ENCODE measurements at regions not wholly inside any gene's neighbourhood (a gene's known extent, or its start where the extent isn't known, plus 50 kb on each side); places are given as distances from the start of the nearest gene placed in this dataset.

DNA sequence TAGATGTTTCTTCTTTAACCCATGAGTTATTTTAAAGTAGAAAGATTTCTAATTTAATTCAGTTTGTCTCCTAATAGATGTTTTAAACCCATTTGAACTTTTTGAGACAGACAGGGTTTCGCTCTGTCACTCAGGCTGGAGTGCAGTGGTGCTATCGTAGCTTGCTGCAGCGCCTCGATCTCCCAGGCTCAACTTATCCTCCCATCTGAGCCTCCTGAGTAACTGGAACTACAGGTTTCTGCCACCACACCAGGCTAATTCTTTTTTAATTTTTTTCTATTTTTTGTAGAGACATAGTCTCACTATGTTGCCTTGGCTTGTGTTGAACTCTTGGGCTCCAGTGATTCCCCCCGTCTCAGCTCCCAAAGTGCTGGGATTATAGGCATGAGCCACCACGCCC is 53.0 kb upstream of the RAB18 start:
- TF ChIP-seq, protein P1, sequence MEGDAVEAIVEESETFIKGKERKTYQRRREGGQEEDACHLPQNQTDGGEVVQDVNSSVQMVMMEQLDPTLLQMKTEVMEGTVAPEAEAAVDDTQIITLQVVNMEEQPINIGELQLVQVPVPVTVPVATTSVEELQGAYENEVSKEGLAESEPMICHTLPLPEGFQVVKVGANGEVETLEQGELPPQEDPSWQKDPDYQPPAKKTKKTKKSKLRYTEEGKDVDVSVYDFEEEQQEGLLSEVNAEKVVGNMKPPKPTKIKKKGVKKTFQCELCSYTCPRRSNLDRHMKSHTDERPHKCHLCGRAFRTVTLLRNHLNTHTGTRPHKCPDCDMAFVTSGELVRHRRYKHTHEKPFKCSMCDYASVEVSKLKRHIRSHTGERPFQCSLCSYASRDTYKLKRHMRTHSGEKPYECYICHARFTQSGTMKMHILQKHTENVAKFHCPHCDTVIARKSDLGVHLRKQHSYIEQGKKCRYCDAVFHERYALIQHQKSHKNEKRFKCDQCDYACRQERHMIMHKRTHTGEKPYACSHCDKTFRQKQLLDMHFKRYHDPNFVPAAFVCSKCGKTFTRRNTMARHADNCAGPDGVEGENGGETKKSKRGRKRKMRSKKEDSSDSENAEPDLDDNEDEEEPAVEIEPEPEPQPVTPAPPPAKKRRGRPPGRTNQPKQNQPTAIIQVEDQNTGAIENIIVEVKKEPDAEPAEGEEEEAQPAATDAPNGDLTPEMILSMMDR (conservative IDR thresholded peaks at IDR 0.05) = no peak
- H3K27ac ChIP-seq = peak overlapping the region; percentile 47

DNA sequence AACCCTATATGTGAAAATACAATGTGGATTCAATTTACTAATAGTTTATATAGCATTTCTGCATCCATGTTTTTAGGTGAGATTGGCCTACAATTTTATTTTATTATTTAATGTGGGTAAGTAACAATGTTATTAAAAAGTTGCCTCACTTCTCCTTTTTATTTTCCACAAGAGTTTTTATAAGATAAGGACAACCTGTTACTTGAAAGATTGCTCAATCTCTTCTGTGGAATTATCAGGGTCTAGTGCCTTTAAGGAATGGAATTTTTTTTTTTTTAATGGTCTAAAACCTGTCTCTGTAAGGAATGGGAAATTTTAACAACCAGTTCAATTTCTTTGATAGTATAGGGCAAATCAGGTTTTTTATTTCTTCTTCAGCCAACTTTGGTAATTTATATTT is 53.9 kb upstream of the RAB18 start:
- TF ChIP-seq, protein P1 (conservative IDR thresholded peaks at IDR 0.05) = no peak
- H3K27ac ChIP-seq = peak overlapping the region; percentile 47; the same call in 1 of the 2 replicates

DNA sequence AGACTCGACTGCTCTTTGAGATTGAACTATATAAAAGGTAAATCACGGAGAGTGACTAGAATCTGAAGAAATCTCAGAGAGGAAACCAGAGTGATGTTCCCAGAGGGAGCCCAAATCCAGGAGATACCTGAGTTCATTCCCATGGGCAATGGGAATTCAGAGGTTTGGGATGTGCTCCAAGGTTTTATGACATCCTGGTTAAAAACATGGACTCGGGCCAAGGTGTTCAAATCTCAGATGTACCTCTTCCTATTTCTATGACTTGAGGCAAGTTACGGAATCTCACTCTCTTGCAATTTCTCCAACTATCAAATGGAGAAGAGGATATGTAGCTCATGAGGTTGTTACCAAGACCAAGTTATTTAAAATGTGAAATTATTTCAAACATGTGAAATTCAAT is 54.5 kb upstream of the RAB18 start:
- TF ChIP-seq, protein P1 (conservative IDR thresholded peaks at IDR 0.05) = no peak
- H3K27ac ChIP-seq = peak overlapping the region; percentile 47; the same call in 1 of the 2 replicates

DNA sequence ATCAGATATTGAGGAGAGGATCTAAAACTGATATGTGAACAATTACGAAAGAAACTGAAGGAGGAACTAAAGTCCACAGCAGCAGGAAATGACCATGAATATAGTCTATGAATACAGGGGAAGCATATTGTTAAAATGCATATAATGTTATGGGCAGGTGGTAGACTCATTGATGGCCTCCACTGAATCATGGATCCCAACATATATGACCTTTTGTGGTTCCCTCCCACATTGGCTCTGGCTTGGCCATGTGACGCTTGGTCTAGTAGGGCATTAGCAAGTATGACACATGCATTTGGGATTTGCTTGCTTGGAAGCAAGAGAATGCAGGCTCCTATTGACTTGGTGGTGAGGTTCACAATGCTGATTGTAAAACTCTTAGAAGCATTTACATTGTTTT is 55.2 kb upstream of the RAB18 start:
- TF ChIP-seq, protein P1 (conservative IDR thresholded peaks at IDR 0.05) = no peak
- H3K27ac ChIP-seq = no peak overlapping the region

DNA sequence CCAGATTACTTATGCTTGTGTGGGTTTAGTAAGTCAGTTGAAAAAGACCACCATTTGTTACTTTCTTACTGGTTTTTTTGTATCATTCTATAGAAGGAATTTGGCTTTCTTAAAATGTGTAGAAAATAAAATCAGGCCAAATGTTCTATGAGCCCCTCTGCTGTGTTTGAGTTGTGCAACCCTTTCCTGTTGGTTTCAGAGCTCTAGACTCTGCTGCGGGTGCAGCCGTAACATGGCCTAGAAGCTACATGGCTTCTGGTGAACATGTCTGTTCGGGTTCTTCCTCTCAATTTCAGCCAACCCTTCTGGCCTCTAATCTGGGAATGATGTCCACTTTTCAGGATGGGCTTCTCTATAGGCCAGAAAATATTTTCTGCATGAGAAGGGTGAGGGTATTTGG is 56.6 kb upstream of the RAB18 start:
- H3K27ac ChIP-seq = no peak overlapping the region
- TF ChIP-seq, protein P1 (conservative IDR thresholded peaks at IDR 0.05) = no peak

DNA sequence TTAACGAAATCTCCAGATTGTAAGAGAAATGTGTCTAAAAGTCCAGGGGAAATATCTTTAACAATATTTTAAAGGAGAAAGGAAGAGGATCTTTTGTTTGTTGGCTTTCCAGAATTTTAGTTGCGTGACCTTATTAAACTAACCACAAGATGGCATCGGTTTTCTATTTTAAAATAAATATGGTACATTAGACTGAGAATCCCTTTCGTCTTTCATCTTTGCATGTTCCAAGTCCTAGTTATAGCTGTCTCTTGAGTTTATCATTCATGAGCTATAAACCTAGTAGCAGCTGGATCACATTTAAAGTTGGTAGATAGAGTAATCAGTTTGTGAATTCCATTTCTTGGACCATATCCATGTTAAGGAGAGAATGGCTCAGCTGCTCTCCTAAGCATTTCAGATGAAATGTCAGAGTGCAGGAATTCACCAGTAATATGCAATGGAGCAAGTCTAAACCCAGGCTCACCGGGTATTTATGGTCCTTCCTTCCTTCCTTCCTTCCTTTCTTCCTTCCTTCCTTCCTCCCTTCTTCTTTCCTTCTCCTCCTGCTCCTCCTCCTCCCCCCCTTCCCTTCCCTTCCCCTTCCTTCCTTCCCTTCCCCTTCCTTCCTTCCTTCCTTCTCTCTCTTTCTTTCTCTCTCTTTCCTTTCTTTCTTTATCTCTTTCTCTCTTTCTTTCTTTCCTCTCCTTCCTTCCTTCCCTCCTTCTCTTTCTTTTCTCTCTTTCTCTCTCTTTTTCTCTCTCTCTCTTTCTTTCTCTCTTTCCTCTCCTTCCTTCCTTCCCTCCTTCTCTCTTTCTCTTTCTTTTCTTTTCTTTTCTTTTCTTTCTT is 57.8 kb upstream of the RAB18 start:
- H3K27ac ChIP-seq = peak overlapping the region; percentile 43
- TF ChIP-seq, protein P1 (conservative IDR thresholded peaks at IDR 0.05) = peak; percentile 72

DNA sequence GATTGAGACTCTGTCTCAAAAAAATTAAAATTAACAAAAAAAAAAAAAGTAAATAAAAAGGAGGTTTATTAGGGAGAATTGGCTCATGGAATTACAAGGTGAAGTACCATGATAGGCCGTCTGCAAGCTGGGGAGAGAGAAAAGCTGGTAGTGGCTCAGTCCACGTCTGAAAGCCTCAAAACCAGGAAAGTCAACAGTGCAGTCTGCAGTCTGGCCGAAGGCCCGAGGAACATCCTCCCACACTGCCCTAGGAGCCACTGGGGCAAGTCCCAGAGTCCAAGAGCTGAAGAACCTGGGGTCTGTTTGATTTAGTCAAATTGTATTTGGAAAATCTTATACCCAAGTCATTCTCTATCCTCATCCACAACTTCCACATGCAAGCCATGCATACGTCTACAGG is 59.0 kb upstream of the RAB18 start:
- TF ChIP-seq, protein P1 (conservative IDR thresholded peaks at IDR 0.05) = no peak
- H3K27ac ChIP-seq = no peak overlapping the region

Data from VCaP (cell line).